ENCODE measurements at regions not wholly inside any gene's neighbourhood (a gene's known extent, or its start where the extent isn't known, plus 50 kb on each side); places are given as distances from the start of the nearest gene placed in this dataset.

DNA sequence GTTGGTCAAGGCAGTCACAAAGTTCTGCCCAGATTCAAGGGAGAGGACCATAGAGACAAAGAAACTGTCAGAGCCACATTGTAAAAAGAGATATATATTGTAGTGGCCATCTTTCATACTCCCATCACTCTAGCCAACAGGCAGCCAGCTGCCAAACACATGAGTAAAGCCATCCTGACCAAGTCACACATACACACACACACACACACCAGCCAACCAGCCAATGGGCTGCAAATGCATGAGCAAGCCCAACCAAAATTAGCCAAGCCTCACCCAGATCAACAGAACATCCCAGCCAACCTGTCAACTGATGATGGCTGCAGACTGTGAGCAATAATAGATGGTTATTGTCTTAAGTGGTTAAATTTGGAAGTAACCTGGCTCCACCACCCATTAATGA is 120.7 kb downstream of the SEC16B start:
- Histone ChIP-seq H3K4ac (ENCODE audit: low read length) (no peak overlapping the region), H3K14ac (ENCODE audit: low read length) (no peak overlapping the region), H3K4me1 (ENCODE audit: control insufficient read depth in 2 of 2, insufficient read depth in 1 of 2, low read depth in 1 of 2, low read length in 2 of 2) (no peaks in the 10 kb centered on the region), H2BK15ac (ENCODE audit: low read length) (no peak overlapping the region), H3K4me3 (ENCODE audit: low read length in 2 of 2) (no peak overlapping the region), H4K91ac (ENCODE audit: low read depth, low read length, poor library complexity) (no peak overlapping the region), H3K4me2 (ENCODE audit: insufficient read depth, low read length, poor library complexity, severe bottlenecking) (no peak overlapping the region), H2BK5ac (ENCODE audit: low read length) (no peak overlapping the region), H4K8ac (ENCODE audit: low read depth, low read length) (no peak overlapping the region), H3K79me1 (ENCODE audit: low read depth, low read length) (no peaks in the 10 kb centered on the region), H2AFZ (ENCODE audit: low read length) (no peak overlapping the region), H2BK120ac (ENCODE audit: low read depth, low read length) (no peak overlapping the region), H3K18ac (ENCODE audit: low read length) (no peak overlapping the region), H3K27ac (replicated peaks; ENCODE audit: low read length) (no peak overlapping the region), H2BK12ac (ENCODE audit: low read length) (no peak overlapping the region), H3K27me3 (ENCODE audit: control insufficient read depth in 3 of 3, insufficient read depth in 3 of 3, low read depth in 1 of 3, low read length in 3 of 3) (no peaks in the 10 kb centered on the region), H3K9me3 (replicated peaks in 1 of 2; ENCODE audit: control insufficient read depth in 2 of 2, insufficient read depth in 1 of 2, low read depth in 1 of 2, low read length in 2 of 2) (no peaks in the 10 kb centered on the region), H3K36me3 (replicated peaks in 1 of 2; ENCODE audit: control insufficient read depth in 2 of 2, insufficient read depth in 2 of 2, low read length in 2 of 2) (no peaks in the 10 kb centered on the region), H3K9ac (ENCODE audit: low read depth, low read length, poor library complexity) (no peak overlapping the region), H2AK5ac (ENCODE audit: low read depth, low read length) (no peak overlapping the region), H3K23ac (ENCODE audit: low read depth, low read length, poor library complexity) (no peak overlapping the region)
- DNase-seq (ENCODE audit: low spot score) = no peak

DNA sequence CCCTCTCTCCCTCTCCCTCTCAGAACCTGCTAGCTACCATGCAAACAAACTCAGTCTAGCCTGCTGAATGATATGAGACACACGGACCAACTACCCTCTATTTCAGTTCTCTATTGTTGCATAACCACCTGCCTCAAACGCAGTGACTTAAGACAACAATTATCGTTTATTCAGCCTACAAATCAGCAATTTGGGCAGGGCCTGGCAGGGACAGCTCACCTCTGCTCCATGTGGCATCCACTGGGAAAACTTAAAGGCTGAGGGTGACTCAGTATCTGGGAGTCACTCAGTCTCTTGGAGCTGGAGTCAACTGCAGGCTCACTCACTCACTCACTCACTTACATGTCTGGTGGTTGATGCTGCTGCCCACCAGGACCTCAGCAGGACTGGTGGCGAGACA is 121.3 kb downstream of the SEC16B start:
- H3K4me2 ChIP-seq (ENCODE audit: insufficient read depth, low read length, poor library complexity, severe bottlenecking) = no peak overlapping the region
- no peak overlapping the region for H3K4ac ChIP-seq (ENCODE audit: low read length)
- no peak overlapping the region for H4K8ac ChIP-seq (ENCODE audit: low read depth, low read length)
- no peak overlapping the region for H3K27ac ChIP-seq (replicated peaks; ENCODE audit: low read length)
- no peaks in the 10 kb centered on the region for H3K9me3 ChIP-seq (replicated peaks in 1 of 2; ENCODE audit: control insufficient read depth in 2 of 2, insufficient read depth in 1 of 2, low read depth in 1 of 2, low read length in 2 of 2)
- H2BK120ac ChIP-seq (ENCODE audit: low read depth, low read length) = no peak overlapping the region
- H3K9ac ChIP-seq (ENCODE audit: low read depth, low read length, poor library complexity) = no peak overlapping the region
- no peaks in the 10 kb centered on the region for H3K36me3 ChIP-seq (replicated peaks in 1 of 2; ENCODE audit: control insufficient read depth in 2 of 2, insufficient read depth in 2 of 2, low read length in 2 of 2)
- H2AK5ac ChIP-seq (ENCODE audit: low read depth, low read length) = no peak overlapping the region
- no peaks in the 10 kb centered on the region for H3K4me1 ChIP-seq (ENCODE audit: control insufficient read depth in 2 of 2, insufficient read depth in 1 of 2, low read depth in 1 of 2, low read length in 2 of 2)
- H3K18ac ChIP-seq (ENCODE audit: low read length) = no peak overlapping the region
- no peak overlapping the region for H3K4me3 ChIP-seq (ENCODE audit: low read length in 2 of 2)
- no peak overlapping the region for H3K14ac ChIP-seq (ENCODE audit: low read length)
- no peak overlapping the region for H4K91ac ChIP-seq (ENCODE audit: low read depth, low read length, poor library complexity)
- no peaks in the 10 kb centered on the region for H3K27me3 ChIP-seq (ENCODE audit: control insufficient read depth in 3 of 3, insufficient read depth in 3 of 3, low read depth in 1 of 3, low read length in 3 of 3)
- no peak overlapping the region for H2BK5ac ChIP-seq (ENCODE audit: low read length)
- WGBS, 2 donors (ENCODE audit: extremely low coverage in 2 of 2, insufficient read length in 2 of 2, insufficient replicate concordance in 1 of 2) = no CpG with 5 or more reads among the region's 4 CpGs
- H2BK12ac ChIP-seq (ENCODE audit: low read length) = no peak overlapping the region
- no peak for DNase-seq (ENCODE audit: low spot score)
- no peaks in the 10 kb centered on the region for H3K79me1 ChIP-seq (ENCODE audit: low read depth, low read length)
- no peak overlapping the region for H2AFZ ChIP-seq (ENCODE audit: low read length)
- H2BK15ac ChIP-seq (ENCODE audit: low read length) = no peak overlapping the region
- H3K23ac ChIP-seq (ENCODE audit: low read depth, low read length, poor library complexity) = no peak overlapping the region

DNA sequence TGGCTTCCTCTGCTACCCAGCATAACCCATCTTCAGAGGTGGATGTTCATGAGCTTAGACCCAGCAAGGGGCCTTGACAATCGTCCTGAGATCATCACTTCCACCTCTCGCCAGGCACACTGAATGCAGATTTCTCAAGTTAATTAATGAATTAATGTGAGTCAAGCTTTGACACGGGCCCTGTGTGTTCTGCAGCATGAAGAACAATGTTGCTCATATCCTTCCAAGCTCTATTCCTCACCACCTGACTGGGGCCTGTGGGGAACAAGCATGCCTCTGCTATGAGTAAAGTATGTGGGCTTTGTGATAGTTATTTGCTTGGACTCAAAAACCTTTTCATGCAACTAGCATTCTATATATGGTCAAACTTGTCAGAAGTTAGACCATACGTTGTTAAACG is 122.0 kb downstream of the SEC16B start:
- Histone ChIP-seq H3K18ac (ENCODE audit: low read length) (no peak overlapping the region), H3K36me3 (replicated peaks in 1 of 2; ENCODE audit: control insufficient read depth in 2 of 2, insufficient read depth in 2 of 2, low read length in 2 of 2) (no peaks in the 10 kb centered on the region), H3K4ac (ENCODE audit: low read length) (no peak overlapping the region), H2BK120ac (ENCODE audit: low read depth, low read length) (no peak overlapping the region), H3K4me2 (ENCODE audit: insufficient read depth, low read length, poor library complexity, severe bottlenecking) (no peak overlapping the region), H2BK12ac (ENCODE audit: low read length) (no peak overlapping the region), H3K9ac (ENCODE audit: low read depth, low read length, poor library complexity) (no peak overlapping the region), H2BK15ac (ENCODE audit: low read length) (no peak overlapping the region), H4K91ac (ENCODE audit: low read depth, low read length, poor library complexity) (no peak overlapping the region), H4K8ac (ENCODE audit: low read depth, low read length) (no peak overlapping the region), H2BK5ac (ENCODE audit: low read length) (no peak overlapping the region), H3K27ac (replicated peaks; ENCODE audit: low read length) (no peak overlapping the region), H3K79me1 (ENCODE audit: low read depth, low read length) (no peaks in the 10 kb centered on the region), H2AFZ (ENCODE audit: low read length) (no peak overlapping the region), H3K9me3 (replicated peaks in 1 of 2; ENCODE audit: control insufficient read depth in 2 of 2, insufficient read depth in 1 of 2, low read depth in 1 of 2, low read length in 2 of 2) (no peaks in the 10 kb centered on the region), H3K23ac (ENCODE audit: low read depth, low read length, poor library complexity) (no peak overlapping the region), H2AK5ac (ENCODE audit: low read depth, low read length) (no peak overlapping the region), H3K27me3 (ENCODE audit: control insufficient read depth in 3 of 3, insufficient read depth in 3 of 3, low read depth in 1 of 3, low read length in 3 of 3) (no peaks in the 10 kb centered on the region), H3K4me1 (ENCODE audit: control insufficient read depth in 2 of 2, insufficient read depth in 1 of 2, low read depth in 1 of 2, low read length in 2 of 2) (no peaks in the 10 kb centered on the region), H3K14ac (ENCODE audit: low read length) (no peak overlapping the region), H3K4me3 (ENCODE audit: low read length in 2 of 2) (peak overlapping the region in 1 of 2 donors; percentile 57)
- WGBS, 2 donors (ENCODE audit: extremely low coverage in 2 of 2, insufficient read length in 2 of 2, insufficient replicate concordance in 1 of 2) = no CpG with 5 or more reads among the region's 5 CpGs
- DNase-seq (ENCODE audit: low spot score) = no peak

DNA sequence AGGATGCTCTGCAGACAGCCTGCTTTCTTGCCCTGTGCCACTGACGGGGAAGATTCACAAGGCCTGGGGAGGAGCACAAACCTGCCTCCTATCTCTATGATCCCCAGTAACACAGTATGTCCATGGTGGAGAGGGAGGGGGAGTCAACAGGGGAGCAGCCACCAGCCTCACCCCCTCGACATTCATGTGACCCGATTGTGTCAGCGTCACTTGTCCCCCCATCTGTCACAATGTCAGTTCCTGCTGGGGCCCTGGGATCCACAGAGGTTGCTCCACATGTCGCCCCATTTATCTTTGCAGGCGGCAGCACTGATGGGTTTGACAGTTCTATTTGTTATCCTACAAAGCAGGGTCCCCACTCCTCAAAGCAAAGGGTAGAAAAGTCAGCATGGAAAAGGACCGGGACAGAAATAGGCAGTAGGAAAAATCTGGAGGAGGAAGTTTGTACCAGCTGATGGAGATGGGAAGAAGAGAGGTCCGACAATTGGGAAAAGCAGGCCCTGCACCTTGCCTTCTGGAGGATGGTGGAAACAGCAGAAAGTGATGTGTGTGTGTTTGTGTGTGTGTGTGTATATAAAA is 130.9 kb downstream of the SEC16B start:
- DNase-seq (ENCODE audit: low spot score) = no peak
- Histone ChIP-seq H3K4me2 (ENCODE audit: insufficient read depth, low read length, poor library complexity, severe bottlenecking) (no peak overlapping the region), H2BK12ac (ENCODE audit: low read length) (no peak overlapping the region), H3K4me3 (ENCODE audit: low read length in 2 of 2) (no peak overlapping the region), H3K23ac (ENCODE audit: low read depth, low read length, poor library complexity) (no peak overlapping the region), H3K9ac (ENCODE audit: low read depth, low read length, poor library complexity) (peak overlapping the region; percentile 18), H3K4me1 (ENCODE audit: control insufficient read depth in 2 of 2, insufficient read depth in 1 of 2, low read depth in 1 of 2, low read length in 2 of 2) (peaks cover 0 to 3% of the 10 kb centered on the region in 2 donors), H2BK120ac (ENCODE audit: low read depth, low read length) (no peak overlapping the region), H2AK5ac (ENCODE audit: low read depth, low read length) (no peak overlapping the region), H3K9me3 (replicated peaks in 1 of 2; ENCODE audit: control insufficient read depth in 2 of 2, insufficient read depth in 1 of 2, low read depth in 1 of 2, low read length in 2 of 2) (no peaks in the 10 kb centered on the region), H3K36me3 (replicated peaks in 1 of 2; ENCODE audit: control insufficient read depth in 2 of 2, insufficient read depth in 2 of 2, low read length in 2 of 2) (no peaks in the 10 kb centered on the region), H3K14ac (ENCODE audit: low read length) (no peak overlapping the region), H2AFZ (ENCODE audit: low read length) (peak overlapping the region; percentile 31), H3K27ac (replicated peaks; ENCODE audit: low read length) (no peak overlapping the region), H2BK15ac (ENCODE audit: low read length) (no peak overlapping the region), H4K8ac (ENCODE audit: low read depth, low read length) (no peak overlapping the region), H3K18ac (ENCODE audit: low read length) (no peak overlapping the region), H3K4ac (ENCODE audit: low read length) (no peak overlapping the region), H4K91ac (ENCODE audit: low read depth, low read length, poor library complexity) (no peak overlapping the region), H3K79me1 (ENCODE audit: low read depth, low read length) (no peaks in the 10 kb centered on the region), H3K27me3 (ENCODE audit: control insufficient read depth in 3 of 3, insufficient read depth in 3 of 3, low read depth in 1 of 3, low read length in 3 of 3) (no peaks in the 10 kb centered on the region), H2BK5ac (ENCODE audit: low read length) (no peak overlapping the region)
- WGBS, 2 donors (ENCODE audit: extremely low coverage in 2 of 2, insufficient read length in 2 of 2, insufficient replicate concordance in 1 of 2) = no CpG with 5 or more reads among the region's 8 CpGs

Measured in neuronal stem cell (in vitro differentiated cells).